ENCODE measurements at regions not wholly inside any gene's neighbourhood (a gene's known extent, or its start where the extent isn't known, plus 50 kb on each side); places are given as distances from the start of the nearest gene placed in this dataset.

DNA sequence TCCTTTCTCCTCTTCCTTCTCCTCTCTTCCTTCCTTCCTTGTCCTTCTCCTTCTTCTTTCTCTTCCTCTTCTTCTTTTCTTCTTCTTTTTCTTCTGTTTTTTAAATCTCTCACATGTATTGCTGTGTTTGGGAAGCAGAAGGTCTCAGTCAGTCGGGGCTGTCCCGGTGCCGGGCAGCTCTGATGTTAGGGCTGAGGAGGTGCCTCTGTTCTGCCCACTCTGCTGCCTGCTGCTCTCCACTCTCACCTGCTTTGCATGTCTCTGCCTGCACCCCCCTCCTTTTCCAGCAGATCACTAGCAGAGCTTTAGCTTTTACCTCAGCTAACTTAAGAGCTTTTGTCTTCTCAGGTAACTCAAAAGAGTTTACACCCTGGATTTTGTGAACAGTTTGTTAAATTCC lies 276.6 kb downstream of the CHRM3 start:
- TF ChIP-seq EZH2 (IDR thresholded peaks at IDR 0.05; ENCODE audit: low read length, unreplicated experiment) (no peak), EZH2phosphoT487 (IDR thresholded peaks at IDR 0.05; ENCODE audit: borderline replicate concordance, low read length) (no peak)
- TF ChIP-seq, protein P1, sequence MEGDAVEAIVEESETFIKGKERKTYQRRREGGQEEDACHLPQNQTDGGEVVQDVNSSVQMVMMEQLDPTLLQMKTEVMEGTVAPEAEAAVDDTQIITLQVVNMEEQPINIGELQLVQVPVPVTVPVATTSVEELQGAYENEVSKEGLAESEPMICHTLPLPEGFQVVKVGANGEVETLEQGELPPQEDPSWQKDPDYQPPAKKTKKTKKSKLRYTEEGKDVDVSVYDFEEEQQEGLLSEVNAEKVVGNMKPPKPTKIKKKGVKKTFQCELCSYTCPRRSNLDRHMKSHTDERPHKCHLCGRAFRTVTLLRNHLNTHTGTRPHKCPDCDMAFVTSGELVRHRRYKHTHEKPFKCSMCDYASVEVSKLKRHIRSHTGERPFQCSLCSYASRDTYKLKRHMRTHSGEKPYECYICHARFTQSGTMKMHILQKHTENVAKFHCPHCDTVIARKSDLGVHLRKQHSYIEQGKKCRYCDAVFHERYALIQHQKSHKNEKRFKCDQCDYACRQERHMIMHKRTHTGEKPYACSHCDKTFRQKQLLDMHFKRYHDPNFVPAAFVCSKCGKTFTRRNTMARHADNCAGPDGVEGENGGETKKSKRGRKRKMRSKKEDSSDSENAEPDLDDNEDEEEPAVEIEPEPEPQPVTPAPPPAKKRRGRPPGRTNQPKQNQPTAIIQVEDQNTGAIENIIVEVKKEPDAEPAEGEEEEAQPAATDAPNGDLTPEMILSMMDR (conservative IDR thresholded peaks at IDR 0.05; ENCODE audit: low read depth, low read length): no peak

Measured in PC-3 (cell line).